HCT116 (cell line): ENCODE measurements at regions not wholly inside any gene's neighbourhood (a gene's known extent, or its start where the extent isn't known, plus 50 kb on each side); places are given as distances from the start of the nearest gene placed in this dataset.

ENCODE experiments used
- ATAC-seq: fragments of 200-7000 bp; cut with Tn5 transposase; 2 replicates; pipeline ENCODE4 v1.9.1; 2020; ENCODE audit warnings: mild to moderate bottlenecking, moderate library complexity
- BruUV-seq: library from RNA; stranded (reverse); fragments of 400-500 nt; replicated peaks from 2 replicates; lab custom pipeline; 2021; lab: Mats Ljungman, UMichigan
- CTCF ChIA-PET: fragments of 300-600 bp; sonication (Branson Sonifier 250); formaldehyde crosslinking; loops from one replicate; lab custom pipeline; 2021; ENCODE audit warnings: antibody characterized with exemption; lab: Charles Lee
- POLR2A ChIA-PET: fragments of 300-600, 350-600 bp; sonication (Branson Sonifier 250); formaldehyde crosslinking; loops from one replicate; lab custom pipeline; 2021; ENCODE audit warnings: antibody characterized with exemption; lab: Charles Lee
- RAD21 ChIA-PET, 2 experiments: fragments of 300-600 bp; sonication (Branson Sonifier 250); formaldehyde crosslinking; loops; one replicate each; lab custom pipeline; 2023; ENCODE audit warnings: low total read pairs in 2 of 2; ENCODE audit not compliant: uncharacterized antibody in 2 of 2, unreplicated experiment in 2 of 2, low non-redundant PET in 1 of 2; lab: Charles Lee
- DNase-seq: peaks from one replicate; pipeline ENCODE4 v3.0.0-alpha.2; 2010; ENCODE audit warnings: low read depth, low spot score
- H2AFZ ChIP-seq: fragments of 200-600 bp; shearing (Covaris generic), sonication (generic); 2 replicates; pipeline ENCODE4 v1.6.1; 2017; ENCODE audit warnings: low read depth, mixed run types, mixed read lengths, antibody characterized with exemption, low read length; ENCODE audit not compliant: poor library complexity, severe bottlenecking
- H3K27ac ChIP-seq: 2 replicates; pipeline ENCODE4 v1.5.1; 2012; ENCODE audit warnings: low read depth, low read length
- H3K27me3 ChIP-seq: fragments of 200-600 bp; sonication (generic); 2 replicates; pipeline ENCODE4 v1.6.1; 2016; ENCODE audit warnings: mixed run types, low read length, mixed read lengths; ENCODE audit not compliant: insufficient read depth
- H3K36me3 ChIP-seq, 2 experiments: fragments of 200-500 bp in 1 of 2; fragments of 200-600 bp in 1 of 2; sonication (Bioruptor generic) in 1 of 2; sonication (generic) in 1 of 2; 2 replicates each; pipeline versions ENCODE4 v1.5.1 to v1.6.1; 2014 to 2016; ENCODE audit warnings: low read length in 2 of 2, inconsistent platforms in 1 of 2, mixed read lengths in 1 of 2, mixed run types in 1 of 2; ENCODE audit not compliant: insufficient read depth in 2 of 2, control insufficient read depth in 1 of 2
- H3K4me1 ChIP-seq, 2 experiments: fragments of 200-600 bp in 1 of 2; sonication (generic) in 1 of 2; 2 replicates each; pipeline versions ENCODE4 v1.5.1 to v1.6.1; 2012 to 2017; ENCODE audit warnings: low read length in 2 of 2, inconsistent platforms in 1 of 2, mild to moderate bottlenecking in 1 of 2, mixed read lengths in 1 of 2, mixed run types in 1 of 2, moderate library complexity in 1 of 2; ENCODE audit not compliant: insufficient read depth in 2 of 2, control insufficient read depth in 1 of 2
- H3K4me2 ChIP-seq: fragments of 200-600 bp; sonication (generic); 2 replicates; pipeline ENCODE4 v1.6.1; 2017; ENCODE audit warnings: mixed run types, low read length, mixed read lengths
- H3K4me3 ChIP-seq, 2 experiments: fragments of 200-600 bp in 1 of 2; sonication (generic) in 1 of 2; replicated peaks in 1 of 2; 2 replicates each; pipeline ENCODE4 v1.5.1; 2011 to 2016; ENCODE audit warnings: low read length in 2 of 2, control low read depth in 1 of 2, low read depth in 1 of 2, mild to moderate bottlenecking in 1 of 2, mixed read lengths in 1 of 2, mixed run types in 1 of 2
- H3K79me2 ChIP-seq: fragments of 200-600 bp; sonication (generic); 2 replicates; pipeline ENCODE4 v1.6.1; 2017; ENCODE audit warnings: mild to moderate bottlenecking, mixed run types, low read length, moderate library complexity, mixed read lengths; ENCODE audit not compliant: insufficient read depth
- H3K9ac ChIP-seq: fragments of 200-600 bp; sonication (generic); 2 replicates; pipeline ENCODE4 v1.6.1; 2016; ENCODE audit warnings: low read length, mixed read lengths
- H3K9me2 ChIP-seq: fragments of 200-600 bp; sonication (generic), shearing (Covaris generic); 2 replicates; pipeline ENCODE4 v1.6.1; 2017; ENCODE audit warnings: mixed run types, mild to moderate bottlenecking, moderate library complexity; ENCODE audit not compliant: insufficient read depth
- H3K9me3 ChIP-seq, 2 experiments: fragments of 200-500 bp in 1 of 2; fragments of 200-600 bp in 1 of 2; sonication (Bioruptor generic) in 1 of 2; sonication (generic) in 1 of 2; 2 replicates each; pipeline ENCODE4 v1.6.1; 2014 to 2017; ENCODE audit warnings: low read length in 2 of 2, mixed read lengths in 2 of 2, inconsistent platforms in 1 of 2, low read depth in 1 of 2, mild to moderate bottlenecking in 1 of 2, mixed run types in 1 of 2, moderate library complexity in 1 of 2; ENCODE audit not compliant: control insufficient read depth in 1 of 2, insufficient read depth in 1 of 2
- H4K20me1 ChIP-seq: fragments of 200-600 bp; sonication (generic), shearing (Covaris generic); 2 replicates; pipeline ENCODE4 v1.6.1; 2017; ENCODE audit warnings: mixed run types, mild to moderate bottlenecking, moderate library complexity; ENCODE audit not compliant: insufficient read depth
- ATF3 ChIP-seq: IDR thresholded peaks from 2 replicates; pipeline ENCODE4 v1.6.1; 2012
- CEBPB ChIP-seq: IDR thresholded peaks from 2 replicates; pipeline ENCODE4 v1.6.1; 2012; ENCODE audit warnings: low read depth
- CTCF ChIP-seq, 3 experiments: fragments of 200-600 bp in 1 of 3; sonication (generic) in 1 of 3; IDR thresholded peaks in 2 of 3; conservative IDR thresholded peaks in 1 of 3; 2 replicates each; pipeline ENCODE4 v1.5.1; 2012 to 2017; ENCODE audit warnings: low read depth in 2 of 3, low read length in 2 of 3, antibody characterized with exemption in 1 of 3, borderline replicate concordance in 1 of 3, control low read depth in 1 of 3, mild to moderate bottlenecking in 1 of 3, mixed read lengths in 1 of 3, mixed run types in 1 of 3, moderate library complexity in 1 of 3; ENCODE audit not compliant: insufficient read depth in 1 of 3
- EGR1 ChIP-seq: IDR thresholded peaks from 2 replicates; pipeline ENCODE4 v1.6.1; 2012; ENCODE audit warnings: low read depth
- ELF1 ChIP-seq: IDR thresholded peaks from 2 replicates; pipeline ENCODE4 v1.6.1; 2012; ENCODE audit warnings: low read depth, borderline replicate concordance
- EZH2 ChIP-seq: fragments of 200-600 bp; sonication (generic); IDR thresholded peaks from 2 replicates; pipeline ENCODE4 v1.6.1; 2017; ENCODE audit warnings: antibody characterized with exemption, mixed run types
- FOSL1 ChIP-seq: IDR thresholded peaks from 2 replicates; pipeline ENCODE4 v1.6.1; 2012; ENCODE audit warnings: low read depth
- JUND ChIP-seq: IDR thresholded peaks from 2 replicates; pipeline ENCODE4 v1.6.1; 2012
- MAX ChIP-seq: IDR thresholded peaks from 2 replicates; pipeline ENCODE4 v1.6.1; 2012
- POLR2A ChIP-seq: IDR thresholded peaks from 2 replicates; pipeline ENCODE4 v1.7.0; 2011; ENCODE audit warnings: borderline replicate concordance; ENCODE audit not compliant: insufficient read depth, insufficient read length; ENCODE audit errors: extremely low read depth
- POLR2AphosphoS5 ChIP-seq: IDR thresholded peaks from 2 replicates; pipeline ENCODE4 v1.6.1; 2011; ENCODE audit warnings: mild to moderate bottlenecking, low read depth, low read length, moderate library complexity
- REST ChIP-seq: IDR thresholded peaks from 2 replicates; pipeline ENCODE4 v1.6.1; 2012; ENCODE audit warnings: low read depth
- SP1 ChIP-seq: IDR thresholded peaks from 2 replicates; pipeline ENCODE4 v1.6.1; 2012; ENCODE audit warnings: low read depth
- SRF ChIP-seq: IDR thresholded peaks from 2 replicates; pipeline ENCODE4 v1.6.1; 2012; ENCODE audit warnings: low read depth
- TCF7L2 ChIP-seq: IDR thresholded peaks from 2 replicates; pipeline ENCODE4 v1.7.0; 2011; ENCODE audit warnings: borderline replicate concordance, inconsistent platforms; ENCODE audit not compliant: insufficient read depth, insufficient read length; ENCODE audit errors: extremely low read depth
- YY1 ChIP-seq: IDR thresholded peaks from 2 replicates; pipeline ENCODE4 v1.6.1; 2011; ENCODE audit warnings: low read length, low read depth, moderate library complexity, mild to moderate bottlenecking; ENCODE audit not compliant: insufficient replicate concordance; ENCODE audit errors: extremely low read depth
- ZBTB33 ChIP-seq: IDR thresholded peaks from 2 replicates; pipeline ENCODE4 v1.6.1; 2011; ENCODE audit warnings: mild to moderate bottlenecking, low read length, moderate library complexity; ENCODE audit not compliant: insufficient replicate concordance; ENCODE audit errors: extremely low read depth
- ZFX ChIP-seq: fragments of 450-650 bp; IDR thresholded peaks from 2 replicates; pipeline ENCODE4 v1.6.1; 2017
- ZNF274 ChIP-seq: fragments of 200-500 bp; sonication (Bioruptor generic); IDR thresholded peaks from 2 replicates; pipeline ENCODE4 v1.6.1; 2014; ENCODE audit warnings: mild to moderate bottlenecking, low read depth, low read length, inconsistent platforms
- intact Hi-C: fragments of 100-400 bp; cut with micrococcal nuclease; formaldehyde crosslinking; loops from 2 replicates; pipeline ENCODE4 v1.10.0; 2022

- Histone ChIP-seq H3K27me3 (no peaks in the 10 kb centered on the region), H3K4me3 (no peak overlapping the region), H3K9me2 (no peaks in the 10 kb centered on the region), H2AFZ (no peak overlapping the region), H4K20me1 (no peaks in the 10 kb centered on the region), H3K27ac (no peak overlapping the region), H3K4me2 (no peak overlapping the region), H3K9ac (no peak overlapping the region), H3K79me2 (no peaks in the 10 kb centered on the region), H3K9me3 (no peaks in the 10 kb centered on the region), H3K36me3 (no peaks in the 10 kb centered on the region), H3K4me1 (peaks cover 4 to 8% of the 10 kb centered on the region in 2 experiments; a peak in 3 of 4 replicates)
- no TSS peak for BruUV-seq
- ATAC-seq (no peak), DNase-seq (no peak)
- TF ChIP-seq CTCF (IDR thresholded peaks at IDR 0.05 in 2 of 3, conservative IDR thresholded peaks at IDR 0.05 in 1 of 3; ENCODE audit: borderline replicate concordance in 1 of 3, insufficient read depth in 1 of 3, low read depth in 2 of 3, low read length in 2 of 3) (no peak), JUND (no peak), POLR2AphosphoS5 (no peak), SRF (no peak), ZNF274 (no peak), FOSL1 (no peak), ZBTB33 (no peak), MAX (no peak), POLR2A (no peak), REST (no peak), ATF3 (no peak), YY1 (no peak), SP1 (no peak), EZH2 (no peak), ELF1 (no peak), CEBPB (no peak), ZFX (no peak), EGR1 (no peak), TCF7L2 (no peak)
- RAD21 ChIA-PET: interaction anchor here in 1 of 2 experiments (0.7 kb wide), 1 partner anchor 177 kb away, joined by 3 read pairs; no protein-coding TSS in a partner anchor
- intact Hi-C loops: no loop called here
- CTCF ChIA-PET: no interaction called here
- POLR2A ChIA-PET: no interaction called here
Measured at GRCh38 chr10:88027570-88027969, 164.1 kb downstream of the PTEN start.
